ENCODE measurements at regions not wholly inside any gene's neighbourhood (a gene's known extent, or its start where the extent isn't known, plus 50 kb on each side); places are given as distances from the start of the nearest gene placed in this dataset.

DNA sequence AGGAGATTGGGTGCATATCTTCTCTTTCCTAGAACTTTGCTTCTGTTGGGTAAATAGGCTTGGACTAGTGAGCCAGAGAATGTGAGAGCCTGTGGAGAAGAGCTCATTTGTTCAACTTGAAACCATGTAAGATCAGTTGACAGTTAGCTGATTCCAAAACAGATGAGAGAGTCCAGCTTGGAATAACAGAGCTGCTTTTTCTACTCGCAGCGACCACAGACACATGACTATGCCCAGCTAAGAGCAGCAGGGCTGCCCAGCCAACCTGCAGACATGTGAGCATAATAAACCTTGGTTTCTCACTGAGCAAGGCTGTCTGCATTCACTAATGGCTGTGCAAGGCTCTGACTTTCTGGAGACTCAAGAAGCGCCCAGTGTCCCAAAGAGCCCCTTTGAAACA is 209.2 kb downstream of the C12orf75 start:
- DNase-seq: no peak

DNA sequence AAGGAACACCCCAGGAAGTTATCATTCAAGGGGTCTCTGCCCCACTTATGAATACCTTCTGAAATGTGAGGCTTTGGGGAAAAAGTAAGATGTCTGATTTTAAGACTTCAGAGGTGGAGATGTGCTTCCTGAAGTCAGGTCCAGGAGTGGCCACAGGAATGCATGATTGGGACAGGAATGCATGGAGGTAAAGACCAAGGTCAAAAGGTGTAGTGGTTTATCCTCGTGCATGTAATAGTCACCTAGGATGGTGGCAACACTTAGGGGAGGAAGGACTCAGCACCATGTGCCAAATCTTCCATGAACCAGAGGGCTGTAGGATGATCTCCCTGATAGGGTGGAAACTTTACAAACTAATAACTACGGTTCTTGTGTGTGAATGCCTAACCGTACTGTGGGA is 217.3 kb downstream of the C12orf75 start:
- DNase-seq: no peak

- DNase-seq: no peak
These were observed 218.1 kb downstream of the C12orf75 start for GRCh38 chr12:105548626-105549025.

GRCh38 chr12:105552056-105552455 is 221.6 kb downstream of the C12orf75 start:
- DNase-seq: no peak

DNA sequence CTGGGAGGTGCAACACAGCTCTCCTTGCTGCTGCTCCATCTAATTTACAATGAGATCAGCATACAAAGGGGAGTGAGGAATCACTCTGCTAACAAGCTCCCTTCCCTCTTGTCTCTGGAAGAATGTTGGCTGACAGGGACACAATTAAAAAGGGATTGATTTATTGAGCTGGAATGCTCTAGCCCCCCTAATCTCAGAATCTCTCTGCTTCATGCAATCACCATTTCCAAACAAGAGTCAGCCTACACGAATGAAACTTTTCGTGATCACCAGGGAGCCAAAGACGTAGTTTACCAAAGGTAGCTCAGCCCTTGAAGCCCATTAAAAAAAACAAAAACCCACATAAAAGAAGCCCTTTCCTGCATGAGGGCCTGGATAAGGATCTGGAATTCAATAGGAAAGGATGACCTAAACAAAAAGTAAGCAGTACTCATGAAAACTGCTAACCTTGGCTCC is 223.8 kb downstream of the C12orf75 start:
- DNase-seq: no peak

- no peak for DNase-seq
These were observed 224.4 kb downstream of the C12orf75 start for GRCh38 chr12:105554856-105555255.

DNA sequence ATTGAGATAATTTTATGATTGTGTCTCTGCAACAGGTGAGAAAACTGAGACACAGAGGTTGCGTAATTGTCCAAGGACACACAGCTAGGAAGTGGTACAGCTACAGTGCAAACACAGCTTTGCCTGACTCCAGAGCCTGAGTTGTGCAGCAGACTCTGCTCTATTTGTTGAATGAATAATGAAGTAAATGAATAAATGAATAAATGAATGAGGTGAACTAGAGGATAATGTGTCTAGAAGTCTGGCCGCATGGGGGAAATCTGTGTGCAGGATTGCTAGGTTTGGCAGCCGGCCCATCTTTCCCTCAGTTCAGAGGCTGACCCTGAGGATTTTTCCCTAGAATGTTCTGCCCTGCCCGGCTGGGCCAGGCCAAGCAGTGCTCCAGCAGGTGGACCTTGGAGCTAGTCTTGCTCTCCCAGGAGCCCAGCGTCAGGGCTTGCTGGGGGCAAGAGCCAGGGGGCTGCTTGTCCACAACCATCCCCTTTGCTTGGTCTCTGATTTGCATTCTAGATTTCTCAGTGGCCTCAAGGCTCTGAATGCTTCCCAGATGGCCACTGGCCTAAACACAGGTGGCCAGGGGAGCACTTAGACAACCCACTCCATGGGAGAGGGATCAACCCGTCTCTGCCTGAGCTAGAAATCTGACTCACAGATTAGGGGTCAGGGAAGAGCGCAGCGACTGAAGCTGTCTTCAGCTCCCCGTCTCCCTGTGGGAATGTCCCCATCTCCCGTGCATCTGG is 225.2 kb downstream of the C12orf75 start:
- no peak for DNase-seq

- DNase-seq: no peak
These were observed 228.8 kb downstream of the C12orf75 start for GRCh38 chr12:105559310-105559709.

DNA sequence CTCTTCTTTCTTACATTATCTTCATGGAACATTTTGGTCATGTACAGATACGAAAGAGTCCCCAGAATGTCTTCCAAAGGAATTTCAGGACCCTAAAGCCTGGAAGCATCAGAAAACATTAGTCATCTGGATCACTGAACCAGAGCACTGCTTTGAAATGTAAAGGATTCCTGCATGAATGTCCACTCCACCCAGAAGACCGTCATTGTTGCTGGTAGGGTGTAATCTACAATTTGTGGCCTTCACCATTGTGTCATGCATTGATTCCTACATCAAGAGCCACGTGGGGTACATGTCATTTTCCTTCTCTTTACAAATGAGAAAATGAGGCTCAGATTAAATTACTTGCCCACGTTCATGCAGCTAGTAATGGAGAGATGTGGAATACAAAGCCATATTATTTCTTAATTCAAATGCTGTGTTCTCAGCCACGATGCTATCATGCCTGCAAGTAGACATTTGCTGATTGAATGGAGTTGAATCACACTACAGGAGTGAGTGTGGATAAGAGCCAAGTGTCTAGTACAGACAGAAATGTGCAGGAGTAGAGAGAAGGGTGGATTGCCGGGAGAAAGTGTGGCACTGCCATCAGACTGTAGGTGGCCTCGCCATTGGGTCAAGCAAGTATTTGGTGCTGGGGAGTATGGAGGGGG is 231.2 kb downstream of the C12orf75 start:
- peak; percentile 17 for DNase-seq

DNA sequence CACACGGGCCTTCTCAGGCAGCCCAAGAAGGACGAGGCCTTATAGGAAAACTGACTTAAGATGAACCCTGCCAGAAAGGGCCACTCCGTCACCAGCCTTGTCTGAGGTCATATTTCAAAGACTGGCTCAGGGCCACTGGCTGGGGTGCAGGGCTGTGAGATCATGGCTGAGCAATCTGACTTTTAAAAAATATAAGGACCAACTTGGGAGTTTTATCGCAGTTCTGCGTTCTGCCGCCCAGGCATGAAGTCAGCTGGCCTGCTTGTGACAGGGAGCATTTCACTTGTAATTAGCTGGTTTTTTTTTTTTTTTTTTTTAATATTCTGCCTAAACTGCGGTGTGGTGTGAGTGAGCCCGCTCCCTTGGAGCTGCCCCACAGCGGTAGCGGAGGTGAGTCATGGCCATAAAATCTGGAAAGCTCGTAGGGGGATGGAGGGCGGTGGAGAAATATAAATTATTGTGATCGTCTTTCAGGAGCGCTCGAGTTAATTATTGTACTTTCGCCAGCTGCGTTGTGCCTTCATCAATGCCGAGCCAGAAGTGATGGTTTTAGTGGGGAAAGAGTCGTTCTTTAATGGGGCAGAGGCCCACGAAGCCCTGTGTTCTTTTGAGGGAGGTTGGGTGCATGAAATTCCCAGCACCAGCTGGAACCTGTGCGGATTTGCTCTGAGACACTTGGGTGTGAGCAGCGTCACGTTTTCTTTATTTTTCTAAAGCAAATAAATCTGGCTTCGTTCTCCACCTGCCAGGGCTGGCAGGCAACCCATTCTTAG is 231.9 kb downstream of the C12orf75 start:
- peak; percentile 18 for DNase-seq

DNA sequence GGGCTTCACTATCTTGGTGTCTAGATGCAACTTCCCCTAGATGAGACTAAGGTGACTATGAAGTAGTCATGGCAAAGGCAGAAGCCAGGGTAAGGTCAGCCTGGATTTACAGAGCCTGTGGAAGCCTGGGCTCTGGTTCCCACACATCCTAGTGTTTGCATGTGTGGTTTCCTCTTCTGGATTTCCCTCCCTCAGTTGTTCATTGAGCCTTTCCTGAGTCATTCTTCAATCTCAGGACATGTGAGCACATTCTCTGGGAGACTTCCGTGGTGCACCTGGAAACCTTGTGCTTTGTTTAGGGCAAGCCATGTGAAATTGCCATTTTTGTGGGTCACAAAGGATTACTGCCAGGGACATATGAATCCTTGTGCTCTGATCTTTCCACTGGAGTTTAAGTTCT is 236.6 kb downstream of the C12orf75 start:
- no peak for DNase-seq

GRCh38 chr12:105569886-105570285 is 239.4 kb downstream of the C12orf75 start:
- no peak for DNase-seq

GRCh38 chr12:105570944-105571343 is 240.5 kb downstream of the C12orf75 start:
- no peak for DNase-seq

GRCh38 chr12:105573574-105573973 is 243.1 kb downstream of the C12orf75 start:
- DNase-seq: no peak

GRCh38 chr12:105574056-105574715 is 243.7 kb downstream of the C12orf75 start:
- no peak for DNase-seq

DNA sequence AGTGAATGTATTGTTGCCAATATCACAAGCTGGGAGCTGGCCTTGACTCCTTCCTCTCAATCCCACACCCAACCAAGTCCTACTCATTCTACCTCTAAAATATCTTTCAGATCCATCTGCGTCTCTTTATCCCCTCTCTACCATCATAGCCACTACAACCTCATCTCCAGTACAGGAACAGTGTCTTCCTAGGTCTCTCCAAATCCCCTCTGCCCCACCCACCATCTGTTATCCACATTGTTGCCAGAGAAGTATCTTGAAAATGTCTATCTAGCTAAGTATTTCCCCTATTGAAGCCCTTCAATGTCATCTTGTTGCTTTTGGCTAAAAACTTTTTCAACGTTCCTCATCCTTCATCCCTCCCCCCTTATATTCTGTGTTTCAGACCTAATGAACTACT is 244.7 kb downstream of the C12orf75 start:
- no peak for DNase-seq

DNA sequence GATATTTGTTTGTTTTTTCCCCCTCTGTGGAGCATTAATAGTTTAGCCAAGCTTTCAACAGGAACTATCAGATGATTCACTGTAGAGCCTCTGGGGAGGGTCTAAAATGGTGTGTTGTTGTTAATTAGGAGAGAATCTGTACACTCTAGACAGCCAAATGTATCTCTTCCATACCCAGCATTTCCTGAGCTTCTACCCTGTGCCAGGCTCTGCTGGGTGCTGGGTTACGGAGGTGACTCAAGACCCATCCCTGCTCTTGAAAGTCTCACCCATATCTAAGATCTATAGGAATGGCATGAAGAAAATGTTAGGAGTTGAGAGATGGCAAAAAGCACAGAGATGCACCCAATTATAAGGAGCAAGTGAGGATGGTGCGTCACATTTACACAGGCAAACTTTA is 245.8 kb downstream of the C12orf75 start:
- no peak for DNase-seq

DNA sequence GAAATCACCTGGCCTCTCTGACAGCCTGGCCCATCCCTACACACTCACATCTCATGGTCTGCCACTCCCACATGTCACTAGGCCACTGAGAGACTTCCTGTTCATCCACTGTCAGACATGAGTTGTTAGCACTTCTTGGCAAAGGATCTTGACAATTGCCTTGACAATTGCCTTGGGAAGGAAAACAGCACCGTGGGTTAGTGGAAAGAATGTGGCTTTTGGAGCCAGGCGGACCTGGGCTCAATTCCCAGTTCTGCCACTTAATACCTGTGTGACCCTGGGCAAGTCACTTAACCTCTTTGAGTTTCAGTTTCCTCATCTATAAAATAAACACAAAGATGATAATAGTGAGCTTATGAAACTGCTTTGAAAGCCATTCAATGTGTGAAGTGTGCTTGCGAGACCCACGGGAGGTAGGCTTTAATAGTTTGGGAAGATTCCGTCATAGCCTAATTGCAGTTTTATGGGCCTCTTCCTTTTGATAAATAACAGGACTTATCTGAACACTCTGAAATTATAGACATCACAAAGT is 250.4 kb downstream of the C12orf75 start:
- no peak for DNase-seq

DNA sequence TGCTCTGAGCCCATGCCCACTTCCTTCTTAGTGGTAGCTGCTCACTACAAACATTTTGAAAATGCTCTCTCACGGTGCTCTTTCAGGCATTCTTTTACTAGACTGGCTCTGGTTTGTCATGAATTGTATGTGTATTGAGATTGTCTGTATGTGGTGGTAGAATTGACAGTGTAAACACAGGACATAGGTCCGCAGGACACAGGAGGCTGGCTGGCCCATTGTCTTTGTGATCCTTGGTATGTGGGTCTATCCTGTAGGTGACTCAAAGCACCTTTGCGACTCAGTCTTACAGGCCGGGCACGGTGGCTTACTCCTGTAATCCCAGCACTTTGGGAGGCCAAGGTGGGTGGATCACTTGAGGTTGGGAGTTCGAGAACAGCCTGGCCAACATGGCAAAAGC is 250.9 kb downstream of the C12orf75 start:
- no peak for DNase-seq

DNA sequence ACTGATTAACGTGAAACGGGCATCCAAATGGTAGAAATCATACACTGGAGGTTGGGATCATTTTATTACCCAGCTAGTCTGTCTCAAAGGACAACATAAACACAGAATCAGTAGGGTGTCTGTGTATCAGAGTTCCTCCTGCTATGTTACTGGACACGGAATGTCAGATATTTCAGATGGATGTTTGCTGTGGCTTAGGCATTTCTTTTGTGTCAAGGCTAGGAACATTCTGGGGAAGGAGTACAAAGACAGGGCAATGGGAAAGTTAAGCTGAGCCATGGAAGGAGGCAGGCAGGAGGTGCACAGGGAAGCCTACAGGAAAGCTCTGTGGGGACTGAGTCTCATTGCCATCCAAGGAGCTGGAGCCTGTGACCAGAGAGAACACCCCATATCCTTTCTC is 254.6 kb downstream of the C12orf75 start:
- no peak for DNase-seq

GRCh38 chr12:105587237-105587636 is 256.7 kb downstream of the C12orf75 start:
- no peak for DNase-seq

DNA sequence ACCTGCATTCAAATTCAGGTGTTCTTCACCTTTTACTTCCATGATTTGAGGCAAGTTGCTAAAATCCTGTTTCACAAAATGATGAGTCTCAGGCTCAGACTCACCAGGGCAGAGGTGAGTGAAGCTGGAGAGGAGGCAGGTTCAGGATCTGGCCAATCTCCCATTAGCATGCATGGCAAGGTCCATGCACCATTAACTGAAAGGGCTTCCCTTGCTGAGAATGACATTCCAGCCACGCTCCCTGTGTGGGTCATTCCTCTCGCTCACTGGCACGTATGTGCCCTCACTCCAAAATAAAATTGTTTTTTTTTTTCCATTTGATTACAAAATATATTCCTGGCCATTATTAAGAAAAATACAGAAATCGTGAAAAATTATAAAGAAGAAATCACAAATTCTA is 257.6 kb downstream of the C12orf75 start:
- DNase-seq: no peak

GRCh38 chr12:105590571-105590970 is 260.1 kb downstream of the C12orf75 start:
- no peak for DNase-seq

Data from NCI-H345 (cell line).